ENCODE measurements at regions not wholly inside any gene's neighbourhood (a gene's known extent, or its start where the extent isn't known, plus 50 kb on each side); places are given as distances from the start of the nearest gene placed in this dataset.

DNA sequence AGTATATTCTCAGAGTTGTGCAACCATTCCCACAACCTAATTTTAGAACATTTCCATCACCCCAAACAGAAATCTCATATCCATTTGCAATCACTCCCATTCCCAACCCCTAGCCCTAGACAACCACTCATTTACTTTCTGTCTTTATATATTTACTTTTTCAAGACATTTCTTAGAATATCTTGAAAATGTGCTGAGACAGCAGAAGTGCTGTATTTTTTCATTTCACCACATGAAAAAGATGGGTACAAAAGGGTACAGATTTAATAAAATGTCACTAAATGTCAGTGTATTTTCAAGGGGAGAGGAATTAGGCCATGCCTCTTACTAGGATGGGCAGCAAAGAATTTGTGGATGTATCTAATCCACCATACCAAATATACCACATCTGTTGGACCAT, 51.6 kb upstream of the CCDC6 start:
- ChIA-PET CTCF (no interaction called here), POLR2A (no interaction called here)
- no peak overlapping the region for H3K27ac Mint-ChIP-seq
- intact Hi-C loops (cut with micrococcal nuclease), result no loop called here
- no peaks in the 10 kb centered on the region for H3K36me3 Mint-ChIP-seq (ENCODE audit: low read depth)
- peaks cover 4% of the 10 kb centered on the region for H3K27me3 Mint-ChIP-seq
- ATAC-seq (ENCODE audit: low read depth) (no peak), DNase-seq (no peak)
- H3K4me1 Mint-ChIP-seq, result no peaks in the 10 kb centered on the region
- H3K9me3 Mint-ChIP-seq, result no peaks in the 10 kb centered on the region
- H3K4me3 Mint-ChIP-seq, result no peak overlapping the region
- TF ChIP-seq, protein P1, sequence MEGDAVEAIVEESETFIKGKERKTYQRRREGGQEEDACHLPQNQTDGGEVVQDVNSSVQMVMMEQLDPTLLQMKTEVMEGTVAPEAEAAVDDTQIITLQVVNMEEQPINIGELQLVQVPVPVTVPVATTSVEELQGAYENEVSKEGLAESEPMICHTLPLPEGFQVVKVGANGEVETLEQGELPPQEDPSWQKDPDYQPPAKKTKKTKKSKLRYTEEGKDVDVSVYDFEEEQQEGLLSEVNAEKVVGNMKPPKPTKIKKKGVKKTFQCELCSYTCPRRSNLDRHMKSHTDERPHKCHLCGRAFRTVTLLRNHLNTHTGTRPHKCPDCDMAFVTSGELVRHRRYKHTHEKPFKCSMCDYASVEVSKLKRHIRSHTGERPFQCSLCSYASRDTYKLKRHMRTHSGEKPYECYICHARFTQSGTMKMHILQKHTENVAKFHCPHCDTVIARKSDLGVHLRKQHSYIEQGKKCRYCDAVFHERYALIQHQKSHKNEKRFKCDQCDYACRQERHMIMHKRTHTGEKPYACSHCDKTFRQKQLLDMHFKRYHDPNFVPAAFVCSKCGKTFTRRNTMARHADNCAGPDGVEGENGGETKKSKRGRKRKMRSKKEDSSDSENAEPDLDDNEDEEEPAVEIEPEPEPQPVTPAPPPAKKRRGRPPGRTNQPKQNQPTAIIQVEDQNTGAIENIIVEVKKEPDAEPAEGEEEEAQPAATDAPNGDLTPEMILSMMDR (IDR thresholded peaks at IDR 0.05), result no peak
